HCT116 (cell line): ENCODE measurements at regions not wholly inside any gene's neighbourhood (a gene's known extent, or its start where the extent isn't known, plus 50 kb on each side); places are given as distances from the start of the nearest gene placed in this dataset.

Source experiments
- ATAC-seq: fragments of 200-7000 bp; cut with Tn5 transposase; 2 replicates; pipeline ENCODE4 v1.9.1; 2020; ENCODE audit warnings: mild to moderate bottlenecking, moderate library complexity
- BruUV-seq: library from RNA; stranded (reverse); fragments of 400-500 nt; replicated peaks from 2 replicates; lab custom pipeline; 2021; lab: Mats Ljungman, UMichigan
- CTCF ChIA-PET: fragments of 300-600 bp; sonication (Branson Sonifier 250); formaldehyde crosslinking; loops from one replicate; lab custom pipeline; 2021; ENCODE audit warnings: antibody characterized with exemption; lab: Charles Lee
- POLR2A ChIA-PET: fragments of 300-600, 350-600 bp; sonication (Branson Sonifier 250); formaldehyde crosslinking; loops from one replicate; lab custom pipeline; 2021; ENCODE audit warnings: antibody characterized with exemption; lab: Charles Lee
- RAD21 ChIA-PET, 2 experiments: fragments of 300-600 bp; sonication (Branson Sonifier 250); formaldehyde crosslinking; loops; one replicate each; lab custom pipeline; 2023; ENCODE audit warnings: low total read pairs in 2 of 2; ENCODE audit not compliant: uncharacterized antibody in 2 of 2, unreplicated experiment in 2 of 2, low non-redundant PET in 1 of 2; lab: Charles Lee
- DNase-seq: peaks from one replicate; pipeline ENCODE4 v3.0.0-alpha.2; 2010; ENCODE audit warnings: low read depth, low spot score
- H2AFZ ChIP-seq: fragments of 200-600 bp; shearing (Covaris generic), sonication (generic); 2 replicates; pipeline ENCODE4 v1.6.1; 2017; ENCODE audit warnings: low read depth, mixed run types, mixed read lengths, antibody characterized with exemption, low read length; ENCODE audit not compliant: poor library complexity, severe bottlenecking
- H3K27ac ChIP-seq: 2 replicates; pipeline ENCODE4 v1.5.1; 2012; ENCODE audit warnings: low read depth, low read length
- H3K27me3 ChIP-seq: fragments of 200-600 bp; sonication (generic); 2 replicates; pipeline ENCODE4 v1.6.1; 2016; ENCODE audit warnings: mixed run types, low read length, mixed read lengths; ENCODE audit not compliant: insufficient read depth
- H3K36me3 ChIP-seq, 2 experiments: fragments of 200-500 bp in 1 of 2; fragments of 200-600 bp in 1 of 2; sonication (Bioruptor generic) in 1 of 2; sonication (generic) in 1 of 2; 2 replicates each; pipeline versions ENCODE4 v1.5.1 to v1.6.1; 2014 to 2016; ENCODE audit warnings: low read length in 2 of 2, inconsistent platforms in 1 of 2, mixed read lengths in 1 of 2, mixed run types in 1 of 2; ENCODE audit not compliant: insufficient read depth in 2 of 2, control insufficient read depth in 1 of 2
- H3K4me1 ChIP-seq, 2 experiments: fragments of 200-600 bp in 1 of 2; sonication (generic) in 1 of 2; 2 replicates each; pipeline versions ENCODE4 v1.5.1 to v1.6.1; 2012 to 2017; ENCODE audit warnings: low read length in 2 of 2, inconsistent platforms in 1 of 2, mild to moderate bottlenecking in 1 of 2, mixed read lengths in 1 of 2, mixed run types in 1 of 2, moderate library complexity in 1 of 2; ENCODE audit not compliant: insufficient read depth in 2 of 2, control insufficient read depth in 1 of 2
- H3K4me2 ChIP-seq: fragments of 200-600 bp; sonication (generic); 2 replicates; pipeline ENCODE4 v1.6.1; 2017; ENCODE audit warnings: mixed run types, low read length, mixed read lengths
- H3K4me3 ChIP-seq, 2 experiments: fragments of 200-600 bp in 1 of 2; sonication (generic) in 1 of 2; replicated peaks in 1 of 2; 2 replicates each; pipeline ENCODE4 v1.5.1; 2011 to 2016; ENCODE audit warnings: low read length in 2 of 2, control low read depth in 1 of 2, low read depth in 1 of 2, mild to moderate bottlenecking in 1 of 2, mixed read lengths in 1 of 2, mixed run types in 1 of 2
- H3K79me2 ChIP-seq: fragments of 200-600 bp; sonication (generic); 2 replicates; pipeline ENCODE4 v1.6.1; 2017; ENCODE audit warnings: mild to moderate bottlenecking, mixed run types, low read length, moderate library complexity, mixed read lengths; ENCODE audit not compliant: insufficient read depth
- H3K9ac ChIP-seq: fragments of 200-600 bp; sonication (generic); 2 replicates; pipeline ENCODE4 v1.6.1; 2016; ENCODE audit warnings: low read length, mixed read lengths
- H3K9me2 ChIP-seq: fragments of 200-600 bp; sonication (generic), shearing (Covaris generic); 2 replicates; pipeline ENCODE4 v1.6.1; 2017; ENCODE audit warnings: mixed run types, mild to moderate bottlenecking, moderate library complexity; ENCODE audit not compliant: insufficient read depth
- H3K9me3 ChIP-seq, 2 experiments: fragments of 200-500 bp in 1 of 2; fragments of 200-600 bp in 1 of 2; sonication (Bioruptor generic) in 1 of 2; sonication (generic) in 1 of 2; 2 replicates each; pipeline ENCODE4 v1.6.1; 2014 to 2017; ENCODE audit warnings: low read length in 2 of 2, mixed read lengths in 2 of 2, inconsistent platforms in 1 of 2, low read depth in 1 of 2, mild to moderate bottlenecking in 1 of 2, mixed run types in 1 of 2, moderate library complexity in 1 of 2; ENCODE audit not compliant: control insufficient read depth in 1 of 2, insufficient read depth in 1 of 2
- H4K20me1 ChIP-seq: fragments of 200-600 bp; sonication (generic), shearing (Covaris generic); 2 replicates; pipeline ENCODE4 v1.6.1; 2017; ENCODE audit warnings: mixed run types, mild to moderate bottlenecking, moderate library complexity; ENCODE audit not compliant: insufficient read depth
- CBX3 ChIP-seq: IDR thresholded peaks from 2 replicates; pipeline ENCODE4 v1.6.1; 2012; ENCODE audit warnings: low read depth
- CEBPB ChIP-seq: IDR thresholded peaks from 2 replicates; pipeline ENCODE4 v1.6.1; 2012; ENCODE audit warnings: low read depth
- EGR1 ChIP-seq: IDR thresholded peaks from 2 replicates; pipeline ENCODE4 v1.6.1; 2012; ENCODE audit warnings: low read depth
- ELF1 ChIP-seq: IDR thresholded peaks from 2 replicates; pipeline ENCODE4 v1.6.1; 2012; ENCODE audit warnings: low read depth, borderline replicate concordance
- EZH2 ChIP-seq: fragments of 200-600 bp; sonication (generic); IDR thresholded peaks from 2 replicates; pipeline ENCODE4 v1.6.1; 2017; ENCODE audit warnings: antibody characterized with exemption, mixed run types
- JUND ChIP-seq: IDR thresholded peaks from 2 replicates; pipeline ENCODE4 v1.6.1; 2012
- POLR2A ChIP-seq: IDR thresholded peaks from 2 replicates; pipeline ENCODE4 v1.7.0; 2011; ENCODE audit warnings: borderline replicate concordance; ENCODE audit not compliant: insufficient read depth, insufficient read length; ENCODE audit errors: extremely low read depth
- POLR2AphosphoS5 ChIP-seq: IDR thresholded peaks from 2 replicates; pipeline ENCODE4 v1.6.1; 2011; ENCODE audit warnings: mild to moderate bottlenecking, low read depth, low read length, moderate library complexity
- RAD21 ChIP-seq: IDR thresholded peaks from 2 replicates; pipeline ENCODE4 v1.6.1; 2012; ENCODE audit warnings: low read depth, mild to moderate bottlenecking
- SIN3A ChIP-seq: IDR thresholded peaks from 2 replicates; pipeline ENCODE4 v1.6.1; 2012; ENCODE audit warnings: low read depth
- YY1 ChIP-seq: IDR thresholded peaks from 2 replicates; pipeline ENCODE4 v1.6.1; 2011; ENCODE audit warnings: low read length, low read depth, moderate library complexity, mild to moderate bottlenecking; ENCODE audit not compliant: insufficient replicate concordance; ENCODE audit errors: extremely low read depth
- ZFX ChIP-seq: fragments of 450-650 bp; IDR thresholded peaks from 2 replicates; pipeline ENCODE4 v1.6.1; 2017
- ZNF274 ChIP-seq: fragments of 200-500 bp; sonication (Bioruptor generic); IDR thresholded peaks from 2 replicates; pipeline ENCODE4 v1.6.1; 2014; ENCODE audit warnings: mild to moderate bottlenecking, low read depth, low read length, inconsistent platforms
- intact Hi-C: fragments of 100-400 bp; cut with micrococcal nuclease; formaldehyde crosslinking; loops from 2 replicates; pipeline ENCODE4 v1.10.0; 2022
- TF ChIP-seq, protein P1 (sequence below): IDR thresholded peaks from 2 replicates; pipeline ENCODE4 v1.6.1; 2012
- TF ChIP-seq, protein P2 (sequence below): IDR thresholded peaks from 2 replicates; pipeline ENCODE4 v1.6.1; 2012

- Histone ChIP-seq H3K27ac (no peak overlapping the region), H3K27me3 (no peaks in the 10 kb centered on the region), H3K79me2 (no peaks in the 10 kb centered on the region), H3K9me3 (no peaks in the 10 kb centered on the region), H3K4me2 (no peak overlapping the region), H3K9ac (no peak overlapping the region)
- CTCF ChIA-PET, result no interaction called here
- BruUV-seq, result no TSS peak
- ATAC-seq, result no peak
- intact Hi-C loops, result loop anchor here (10.0 kb wide), 2 partner anchors 151 to 261 kb away; no protein-coding TSS in a partner anchor
- TF ChIP-seq CBX3 (no peak), YY1 (no peak), POLR2A (no peak), CEBPB (no peak), EZH2 (no peak), POLR2AphosphoS5 (no peak), EGR1 (no peak), ZFX (no peak), ZNF274 (no peak), SIN3A (no peak), ELF1 (no peak), RAD21 (no peak), JUND (no peak)
- TF ChIP-seq, protein P1, sequence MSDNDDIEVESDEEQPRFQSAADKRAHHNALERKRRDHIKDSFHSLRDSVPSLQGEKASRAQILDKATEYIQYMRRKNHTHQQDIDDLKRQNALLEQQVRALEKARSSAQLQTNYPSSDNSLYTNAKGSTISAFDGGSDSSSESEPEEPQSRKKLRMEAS, result no peak
- TF ChIP-seq, protein P2, sequence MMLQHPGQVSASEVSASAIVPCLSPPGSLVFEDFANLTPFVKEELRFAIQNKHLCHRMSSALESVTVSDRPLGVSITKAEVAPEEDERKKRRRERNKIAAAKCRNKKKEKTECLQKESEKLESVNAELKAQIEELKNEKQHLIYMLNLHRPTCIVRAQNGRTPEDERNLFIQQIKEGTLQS, result no peak
- TF ChIP-seq, all 23 proteins: peak for 0
- no peaks in the 10 kb centered on the region for H3K4me1 ChIP-seq
- H2AFZ ChIP-seq, result no peak overlapping the region
- H3K9me2 ChIP-seq, result no peaks in the 10 kb centered on the region
- ChIA-PET RAD21 (no interaction called here), POLR2A (no interaction called here)
- no peak overlapping the region for H3K4me3 ChIP-seq
- H3K36me3 ChIP-seq, result no peaks in the 10 kb centered on the region
- DNase-seq, result no peak
- H4K20me1 ChIP-seq, result no peaks in the 10 kb centered on the region
Measured at GRCh38 chr13:97853550-97853949, 99.9 kb upstream of the IPO5 start.
